ENCODE measurements at regions not wholly inside any gene's neighbourhood (a gene's known extent, or its start where the extent isn't known, plus 50 kb on each side); places are given as distances from the start of the nearest gene placed in this dataset.

GRCh38 chr5:145483212-145483611, 351.9 kb downstream of the PRELID2 start:
- H3K4me1 ChIP-seq (ENCODE audit: insufficient read depth, low read length, poor library complexity, severe bottlenecking), result no peaks in the 10 kb centered on the region
- no peaks in the 10 kb centered on the region for H3K9me2 ChIP-seq (replicated peaks; ENCODE audit: low read depth, low read length)
- no peak overlapping the region for H3K4me3 ChIP-seq (ENCODE audit: low read length, poor library complexity, severe bottlenecking)
- H3K79me2 ChIP-seq (ENCODE audit: insufficient read depth, low read length), result no peaks in the 10 kb centered on the region
- no peak overlapping the region for H3K9ac ChIP-seq (ENCODE audit: low read depth, low read length, poor library complexity, severe bottlenecking)
- H2AFZ ChIP-seq (ENCODE audit: low read length), result no peak overlapping the region
- no peaks in the 10 kb centered on the region for H3F3A ChIP-seq (ENCODE audit: low read depth)
- H3K27me3 ChIP-seq (ENCODE audit: insufficient read depth, low read length, poor library complexity, severe bottlenecking), result no peaks in the 10 kb centered on the region
- no peak overlapping the region for H3K4me2 ChIP-seq (ENCODE audit: low read depth, low read length, poor library complexity, severe bottlenecking)
- H3K36me3 ChIP-seq (ENCODE audit: insufficient read depth, low read length), result no peaks in the 10 kb centered on the region
- TF ChIP-seq CTCF (conservative IDR thresholded peaks at IDR 0.05; ENCODE audit: low read length), result no peak
- TF ChIP-seq EZH2phosphoT487 (IDR thresholded peaks at IDR 0.05; ENCODE audit: borderline replicate concordance), result no peak
- no peaks in the 10 kb centered on the region for H3K9me3 ChIP-seq (ENCODE audit: insufficient read depth, low read depth, low read length)
- no peaks in the 10 kb centered on the region for H4K20me1 ChIP-seq (ENCODE audit: insufficient read depth, low read length, poor library complexity, severe bottlenecking)

GRCh38 chr5:145479857-145480256, 355.3 kb downstream of the PRELID2 start:
- Histone ChIP-seq H3K4me2 (ENCODE audit: low read depth, low read length, poor library complexity, severe bottlenecking) (no peak overlapping the region), H3K36me3 (ENCODE audit: insufficient read depth, low read length) (no peaks in the 10 kb centered on the region), H3K9ac (ENCODE audit: low read depth, low read length, poor library complexity, severe bottlenecking) (no peak overlapping the region), H2AFZ (ENCODE audit: low read length) (no peak overlapping the region), H3F3A (ENCODE audit: low read depth) (no peaks in the 10 kb centered on the region), H3K79me2 (ENCODE audit: insufficient read depth, low read length) (no peaks in the 10 kb centered on the region), H3K9me3 (ENCODE audit: insufficient read depth, low read depth, low read length) (no peaks in the 10 kb centered on the region), H4K20me1 (ENCODE audit: insufficient read depth, low read length, poor library complexity, severe bottlenecking) (no peaks in the 10 kb centered on the region), H3K9me2 (replicated peaks; ENCODE audit: low read depth, low read length) (no peaks in the 10 kb centered on the region), H3K4me1 (ENCODE audit: insufficient read depth, low read length, poor library complexity, severe bottlenecking) (no peaks in the 10 kb centered on the region), H3K27me3 (ENCODE audit: insufficient read depth, low read length, poor library complexity, severe bottlenecking) (no peaks in the 10 kb centered on the region), H3K4me3 (ENCODE audit: low read length, poor library complexity, severe bottlenecking) (no peak overlapping the region)
- TF ChIP-seq EZH2phosphoT487 (IDR thresholded peaks at IDR 0.05; ENCODE audit: borderline replicate concordance) (no peak), CTCF (conservative IDR thresholded peaks at IDR 0.05; ENCODE audit: low read length) (no peak)

- Histone ChIP-seq H3F3A (ENCODE audit: low read depth) (no peaks in the 10 kb centered on the region), H3K9me3 (ENCODE audit: insufficient read depth, low read depth, low read length) (no peaks in the 10 kb centered on the region), H3K4me3 (ENCODE audit: low read length, poor library complexity, severe bottlenecking) (no peak overlapping the region), H3K9me2 (replicated peaks; ENCODE audit: low read depth, low read length) (no peaks in the 10 kb centered on the region), H2AFZ (ENCODE audit: low read length) (no peak overlapping the region), H3K4me2 (ENCODE audit: low read depth, low read length, poor library complexity, severe bottlenecking) (no peak overlapping the region), H3K27me3 (ENCODE audit: insufficient read depth, low read length, poor library complexity, severe bottlenecking) (no peaks in the 10 kb centered on the region), H3K79me2 (ENCODE audit: insufficient read depth, low read length) (no peaks in the 10 kb centered on the region), H3K36me3 (ENCODE audit: insufficient read depth, low read length) (no peaks in the 10 kb centered on the region), H4K20me1 (ENCODE audit: insufficient read depth, low read length, poor library complexity, severe bottlenecking) (no peaks in the 10 kb centered on the region), H3K4me1 (ENCODE audit: insufficient read depth, low read length, poor library complexity, severe bottlenecking) (no peaks in the 10 kb centered on the region), H3K9ac (ENCODE audit: low read depth, low read length, poor library complexity, severe bottlenecking) (no peak overlapping the region)
- TF ChIP-seq EZH2phosphoT487 (IDR thresholded peaks at IDR 0.05; ENCODE audit: borderline replicate concordance), result no peak
- TF ChIP-seq CTCF (conservative IDR thresholded peaks at IDR 0.05; ENCODE audit: low read length), result no peak
These were observed 355.9 kb downstream of the PRELID2 start for GRCh38 chr5:145479271-145479670.
